ENCODE measurements at regions not wholly inside any gene's neighbourhood (a gene's known extent, or its start where the extent isn't known, plus 50 kb on each side); places are given as distances from the start of the nearest gene placed in this dataset.

DNA sequence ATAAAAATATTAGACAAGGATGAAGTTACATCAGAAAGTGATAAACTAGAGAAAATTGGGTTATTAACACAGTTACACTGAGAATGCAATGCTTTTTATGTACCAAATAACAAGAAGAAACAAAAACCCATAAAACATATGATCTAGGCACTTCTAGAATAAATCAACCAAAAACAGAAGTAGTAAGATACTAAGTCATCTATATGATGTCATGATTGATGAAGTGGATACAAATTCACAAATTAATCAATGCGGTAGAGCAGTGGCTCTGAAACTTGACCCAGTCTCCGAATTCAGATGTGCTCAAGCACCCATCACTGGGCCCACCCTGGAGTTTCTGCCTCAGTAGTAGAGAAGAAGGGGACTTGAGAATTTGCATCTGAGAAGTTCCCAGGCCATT is 112.1 kb upstream of the SSTR4 start:
- no peak for DNase-seq

DNA sequence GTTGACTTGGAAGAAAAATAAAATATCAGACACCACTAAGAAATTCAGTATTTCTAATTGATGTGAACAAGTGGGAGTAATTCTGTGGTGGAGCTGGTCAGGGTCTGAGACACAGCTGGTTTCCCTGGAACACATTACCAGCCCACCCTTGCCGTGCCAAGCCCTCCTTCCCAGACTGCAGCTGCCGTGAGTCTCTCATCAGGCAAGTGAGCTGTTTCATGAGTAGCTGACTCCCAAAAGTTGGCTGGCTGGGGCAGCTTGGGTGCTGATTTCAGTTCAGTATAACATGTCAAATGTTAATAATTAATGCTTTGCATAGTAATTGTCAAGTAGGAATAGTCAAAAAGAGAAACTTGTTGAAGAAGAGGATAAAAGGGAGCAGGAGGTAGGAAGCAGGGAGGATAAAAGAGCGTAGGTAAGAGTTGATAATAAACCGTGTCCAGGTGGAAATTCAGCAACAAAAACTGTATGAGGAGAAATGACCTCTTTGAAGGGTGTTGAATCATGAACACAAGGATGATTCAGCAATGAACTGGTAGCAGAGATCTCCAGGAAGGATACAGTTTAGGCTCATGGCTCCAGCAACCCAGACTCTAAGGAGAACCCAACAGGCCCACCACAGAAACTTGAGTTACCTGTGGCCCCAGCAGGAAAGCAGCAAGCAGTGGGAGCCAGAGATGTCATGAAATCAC is 110.9 kb upstream of the SSTR4 start:
- DNase-seq: no peak

- DNase-seq: no peak
Measured at GRCh38 chr20:22924949-22925612, 110.0 kb upstream of the SSTR4 start.

DNA sequence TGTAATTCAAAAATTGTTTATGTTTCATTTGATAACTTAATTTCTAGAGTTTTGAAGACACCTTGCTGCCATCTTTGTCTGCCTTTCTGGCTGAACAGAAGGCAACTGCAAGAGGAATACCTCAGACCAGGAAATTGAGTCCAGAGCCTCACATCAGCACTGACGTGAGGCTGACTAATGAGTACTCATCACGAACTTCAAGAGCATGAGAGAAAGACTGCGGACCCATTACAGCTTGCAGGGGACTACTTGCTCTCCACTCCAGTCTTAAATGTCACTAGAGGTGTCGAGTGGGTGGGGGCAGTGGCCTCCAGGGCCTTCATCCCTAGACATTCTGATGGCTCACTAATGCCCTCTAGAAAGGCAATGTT is 109.5 kb upstream of the SSTR4 start:
- DNase-seq: no peak

DNA sequence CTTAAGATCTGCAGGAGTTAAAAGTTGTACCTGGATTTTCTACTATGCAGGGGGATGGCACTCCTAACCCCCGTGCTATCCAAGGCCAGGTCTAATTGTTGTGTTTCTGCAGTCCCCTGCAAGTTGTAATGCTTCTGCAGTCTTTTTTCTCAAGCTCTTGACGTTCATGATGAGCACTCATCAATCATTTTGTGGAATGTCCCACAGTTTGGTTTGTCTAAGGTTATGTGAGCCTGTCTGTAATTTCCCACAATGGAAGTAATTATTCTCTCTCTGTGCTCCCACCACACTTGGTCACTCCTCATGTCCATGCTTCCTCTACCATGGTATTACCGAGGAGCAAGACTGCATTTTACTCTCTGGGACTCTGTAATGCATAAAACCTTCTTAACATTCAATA is 107.6 kb upstream of the SSTR4 start:
- DNase-seq: no peak

GRCh38 chr20:22928679-22929078 is 106.4 kb upstream of the SSTR4 start:
- DNase-seq: peak in 1 of 3 experiments; percentile 39

- no peak for DNase-seq
Measured at GRCh38 chr20:22929661-22930060, 105.5 kb upstream of the SSTR4 start.

DNA sequence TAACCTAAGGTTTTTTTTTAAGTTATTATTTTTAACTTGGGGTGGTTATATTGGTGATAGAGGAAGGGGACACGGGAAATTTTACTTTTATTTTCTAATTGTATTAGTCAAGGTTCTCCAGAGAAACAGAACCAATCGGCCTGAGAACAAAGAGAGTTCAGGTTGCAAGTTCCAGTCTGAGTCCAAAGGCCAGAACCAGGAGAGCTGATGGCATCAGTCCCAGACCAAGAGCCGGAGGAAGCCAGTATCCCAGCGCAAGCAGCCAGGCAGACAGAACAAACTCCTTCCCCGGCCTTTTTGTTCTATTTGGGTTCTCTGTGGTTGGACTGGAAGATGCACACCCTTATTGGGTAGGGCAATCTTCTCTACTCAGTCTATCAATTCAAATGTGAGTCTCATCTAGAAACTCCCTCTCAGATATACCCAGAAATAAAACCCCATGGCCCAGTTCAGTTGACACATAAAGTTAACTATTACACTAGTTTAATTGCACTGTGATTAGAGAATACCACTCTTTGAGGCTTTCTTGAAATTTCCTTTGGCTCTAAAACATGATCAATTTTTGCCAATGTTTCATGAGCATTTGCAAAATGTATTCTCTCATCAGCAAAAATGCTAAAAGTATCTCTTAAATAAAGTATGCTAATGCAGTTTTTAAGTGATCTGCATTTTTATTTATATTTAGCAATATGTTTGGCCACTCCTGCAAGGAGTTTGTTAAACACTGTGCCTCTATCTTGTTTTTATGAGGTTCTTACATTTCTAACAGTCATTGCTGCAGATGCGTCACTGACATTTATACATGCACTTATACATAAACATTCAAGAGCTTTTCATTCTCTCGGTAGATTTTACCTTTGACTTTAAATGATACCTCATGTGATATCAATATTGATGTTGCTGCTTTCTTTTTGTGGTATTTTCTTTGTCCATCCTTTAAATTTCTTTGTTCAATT is 103.2 kb upstream of the SSTR4 start:
- no peak for DNase-seq

GRCh38 chr20:22939181-22939580 is 95.9 kb upstream of the SSTR4 start:
- no peak for DNase-seq

DNA sequence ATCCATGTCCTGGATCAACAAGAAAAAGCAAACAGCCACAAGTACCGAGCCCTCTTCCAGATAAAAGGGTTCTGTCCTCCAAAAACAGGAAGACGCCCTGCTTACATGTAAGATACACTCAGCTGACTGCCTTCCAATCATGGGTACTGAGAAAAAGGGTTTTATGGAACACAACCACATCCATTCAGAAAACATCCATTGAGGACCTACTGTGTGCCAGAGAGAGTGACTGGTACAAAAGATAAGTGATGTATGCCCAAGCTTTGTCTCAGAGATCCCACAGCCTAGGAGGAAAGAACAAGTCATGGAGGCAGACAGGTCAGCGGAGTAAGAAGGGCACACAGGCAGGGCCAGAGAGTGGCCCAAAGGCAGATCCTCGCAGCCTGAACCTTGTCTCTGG is 94.8 kb upstream of the SSTR4 start:
- no peak for DNase-seq

GRCh38 chr20:22941550-22941949 is 93.6 kb upstream of the SSTR4 start:
- DNase-seq: peak in 1 of 3 experiments; percentile 55

- no peak for DNase-seq
Measured at GRCh38 chr20:22942742-22943141, 92.4 kb upstream of the SSTR4 start.

GRCh38 chr20:22944062-22944461 is 91.0 kb upstream of the SSTR4 start:
- DNase-seq: no peak

DNA sequence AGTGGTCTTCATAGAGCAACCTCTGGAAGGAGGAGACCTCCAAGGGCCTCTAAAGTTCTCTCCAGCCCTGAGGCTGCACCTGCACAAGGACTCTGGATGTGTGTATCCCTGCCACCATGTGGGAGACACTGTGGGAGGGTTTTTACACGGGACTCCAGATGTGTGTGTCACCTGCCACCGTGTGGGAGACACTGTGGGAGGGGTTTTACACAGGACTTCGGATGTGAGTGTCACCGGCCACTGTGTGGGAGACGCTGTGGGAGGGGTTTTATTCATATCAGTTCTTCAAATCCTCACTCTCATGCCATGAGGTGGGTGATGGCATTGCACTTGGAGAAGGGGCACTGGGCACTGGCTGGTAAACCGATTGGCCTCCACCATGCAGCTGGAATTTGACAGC is 90.2 kb upstream of the SSTR4 start:
- DNase-seq: no peak

DNA sequence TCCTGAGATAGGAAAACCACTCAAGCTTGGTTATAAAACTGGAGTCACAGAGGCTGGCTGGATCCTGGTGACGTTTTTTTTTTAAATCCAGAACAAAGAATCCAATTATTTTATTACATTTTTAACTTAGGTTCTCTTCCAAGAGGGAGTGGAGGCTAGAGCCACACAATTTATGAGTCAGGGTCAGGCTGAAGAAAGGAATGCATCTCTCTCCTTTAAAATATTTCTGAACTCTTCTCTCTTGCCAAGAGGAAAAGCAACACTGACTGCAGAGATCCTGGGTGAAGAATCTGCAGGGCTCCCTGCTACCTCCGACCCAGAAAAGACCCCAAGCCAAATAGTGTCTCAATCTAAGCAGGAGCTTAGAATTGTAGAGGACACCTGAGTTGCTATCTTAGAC is 88.5 kb upstream of the SSTR4 start:
- no peak for DNase-seq

DNA sequence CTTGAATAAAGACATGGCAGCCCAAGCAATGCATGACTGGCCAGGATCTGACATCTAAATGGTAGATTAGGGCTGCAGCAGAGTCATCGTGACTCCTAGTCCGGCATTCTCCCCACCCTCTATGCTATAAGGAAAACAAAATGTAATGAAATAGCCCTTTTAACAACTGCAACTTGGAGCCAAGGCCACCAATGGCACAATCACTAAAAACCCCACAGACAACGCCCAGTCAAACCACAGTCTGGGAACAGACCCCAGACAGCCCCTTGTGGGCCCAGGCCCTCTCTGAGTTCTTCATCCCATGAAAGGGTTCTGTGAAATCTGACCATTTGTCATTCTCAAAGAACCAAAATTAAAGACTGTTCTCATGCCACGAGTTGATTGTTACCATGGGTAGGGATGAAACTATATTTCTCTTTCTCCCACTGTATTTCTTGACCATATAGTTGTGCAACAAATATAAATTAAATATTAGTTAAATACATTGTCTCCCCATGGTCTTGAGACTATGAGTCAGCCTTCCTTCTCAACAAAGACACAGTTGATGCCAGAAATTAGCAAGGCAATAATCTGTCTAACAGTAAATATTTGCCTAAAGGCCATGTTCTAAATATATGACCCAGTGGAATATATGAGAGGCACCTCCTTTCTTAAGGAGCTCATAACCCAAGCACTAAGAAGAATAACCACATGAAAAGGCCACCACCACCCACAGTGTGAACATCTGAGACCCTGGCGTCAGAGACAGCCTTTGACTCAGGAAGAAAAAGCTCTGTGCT is 85.6 kb upstream of the SSTR4 start:
- DNase-seq: no peak

GRCh38 chr20:22951966-22952365 is 83.1 kb upstream of the SSTR4 start:
- DNase-seq: no peak

DNA sequence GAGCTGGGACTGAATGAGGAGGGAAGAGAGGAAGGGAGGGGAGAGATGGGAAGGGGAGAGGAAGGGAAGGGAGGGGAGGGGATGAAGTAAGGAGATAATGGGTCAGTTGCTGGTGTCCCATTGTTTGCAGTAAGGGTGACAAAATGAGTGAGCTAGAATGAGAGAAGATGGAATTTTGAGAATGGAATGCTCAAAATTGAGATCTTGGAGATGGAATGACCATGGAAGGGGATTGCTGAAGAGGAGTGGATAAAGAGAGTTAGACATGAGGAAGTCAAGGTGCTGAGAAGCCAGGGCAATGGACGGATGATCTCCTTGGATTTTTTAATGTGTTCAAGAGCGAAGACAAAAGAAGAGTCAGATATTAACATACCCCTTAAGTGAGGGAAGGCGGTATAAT is 80.5 kb upstream of the SSTR4 start:
- no peak for DNase-seq

DNA sequence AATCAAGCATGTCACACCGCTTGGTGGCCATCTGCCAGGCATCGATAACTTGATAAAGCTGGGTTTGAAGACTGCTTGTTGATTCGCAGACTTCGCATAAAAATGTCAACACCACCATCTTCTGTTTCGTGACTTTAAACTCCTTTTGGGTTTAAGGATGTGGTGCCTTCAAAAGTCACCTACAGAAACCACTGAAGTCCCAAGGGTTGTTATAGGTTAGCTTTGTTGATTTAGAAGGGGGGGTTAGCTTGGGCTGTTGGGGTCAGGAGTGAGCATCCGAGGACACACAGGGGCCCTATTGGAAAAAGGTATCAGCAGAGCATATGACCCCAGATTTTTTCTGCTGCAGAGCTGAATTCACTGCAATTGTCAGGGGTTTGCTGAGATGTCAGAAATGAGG is 76.7 kb upstream of the SSTR4 start:
- DNase-seq: no peak

- no peak for DNase-seq
Measured at GRCh38 chr20:22962567-22963439, 72.3 kb upstream of the SSTR4 start.

DNA sequence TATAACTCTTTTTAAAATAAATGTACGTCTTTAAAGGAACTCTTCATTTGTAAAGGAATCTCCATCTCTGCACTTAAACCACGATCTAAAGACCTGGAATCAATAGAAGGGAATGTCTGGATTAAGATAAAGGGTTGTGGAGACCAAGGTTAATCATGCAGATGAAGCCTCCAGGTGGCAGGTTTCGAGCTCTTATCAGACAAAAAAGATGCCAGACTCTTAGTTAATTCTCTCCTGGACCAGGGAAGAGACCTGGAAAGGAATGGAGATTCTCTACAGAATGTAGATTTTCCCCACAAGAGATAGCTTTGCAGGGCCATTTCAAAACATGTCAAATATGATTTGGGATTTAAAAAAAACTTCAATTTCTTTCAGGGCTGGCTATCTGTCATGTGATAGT is 71.5 kb upstream of the SSTR4 start:
- no peak for DNase-seq
